Activated CD4-positive, alpha-beta T cell treated with anti-CD3 and anti-CD28 coated beads for 48 hours (primary cell): ENCODE measurements at regions not wholly inside any gene's neighbourhood (a gene's known extent, or its start where the extent isn't known, plus 50 kb on each side); places are given as distances from the start of the nearest gene placed in this dataset.
A peak's percentile ranks its signal among the peaks of the same experiment; 100 is the strongest.

ENCODE experiments used
- DNase-seq: peaks from one replicate; pipeline ENCODE4 v3.0.0-alpha.2; 2020

DNA sequence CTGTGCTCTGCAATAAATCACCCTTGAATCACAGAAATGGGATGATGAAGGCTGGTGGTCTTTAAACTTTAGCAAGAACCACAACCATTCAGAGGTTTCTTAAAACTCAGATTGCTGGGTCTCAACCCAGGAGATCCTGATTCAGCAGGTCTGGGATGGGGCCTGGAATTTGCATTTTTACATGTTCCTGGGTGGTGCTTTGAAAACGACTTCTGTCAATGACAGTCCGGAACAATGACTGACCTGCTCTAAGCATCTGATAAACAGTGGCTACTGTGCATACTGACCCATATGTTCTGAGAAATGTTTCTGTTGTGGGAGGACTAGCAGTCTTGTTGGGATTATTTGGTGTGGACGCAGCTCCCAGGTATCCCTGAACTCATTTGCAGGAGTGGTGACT is 92.7 kb downstream of the GADD45G start:
- no peak for DNase-seq

DNA sequence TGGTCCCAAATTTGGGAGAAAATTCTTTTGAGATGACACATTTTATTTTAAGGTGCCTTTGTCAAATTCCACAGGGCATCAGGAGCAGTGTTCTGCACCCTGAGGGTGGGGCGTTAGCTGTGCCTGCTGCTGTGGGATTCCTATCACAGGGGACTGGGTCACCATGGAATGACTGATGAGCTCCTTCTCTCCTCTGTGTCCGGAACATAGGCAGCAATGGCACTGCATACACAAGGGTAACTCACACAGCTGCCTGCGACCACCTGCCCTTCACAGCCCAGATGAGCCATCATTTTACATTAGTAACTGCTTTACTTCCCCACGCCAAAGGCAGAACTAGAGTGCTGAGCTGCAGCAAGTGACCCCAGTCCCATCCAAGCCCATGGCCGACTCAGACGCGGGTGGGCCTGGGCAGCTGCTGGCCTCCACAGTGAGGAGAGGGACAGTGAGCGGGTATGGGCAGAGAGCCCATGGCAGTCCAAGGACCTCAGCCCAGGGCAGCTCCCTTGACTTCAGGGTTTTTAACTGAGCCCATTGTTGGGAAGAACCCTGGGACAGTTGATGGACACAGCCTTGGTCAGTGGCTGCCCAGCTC is 93.7 kb downstream of the GADD45G start:
- no peak for DNase-seq

DNA sequence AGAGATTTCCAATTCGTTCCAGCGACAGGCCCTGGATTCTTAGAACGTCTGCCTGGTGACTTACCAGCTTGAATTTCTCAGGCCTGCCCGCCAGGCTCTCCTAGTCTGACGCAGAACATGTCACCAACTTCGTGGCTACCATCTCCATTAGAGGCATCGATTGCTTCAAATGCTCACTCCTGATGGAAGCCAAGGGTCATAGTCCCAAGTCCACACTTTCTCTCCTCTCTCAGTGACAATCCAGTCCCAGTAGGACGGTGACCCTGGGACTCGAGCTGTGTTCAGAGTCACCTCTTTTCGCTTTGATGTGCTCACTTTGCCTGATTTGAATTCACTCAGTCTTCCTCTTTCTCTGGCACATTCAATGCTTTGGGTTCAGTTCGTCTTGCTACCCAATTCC is 94.8 kb downstream of the GADD45G start:
- DNase-seq = no peak

DNA sequence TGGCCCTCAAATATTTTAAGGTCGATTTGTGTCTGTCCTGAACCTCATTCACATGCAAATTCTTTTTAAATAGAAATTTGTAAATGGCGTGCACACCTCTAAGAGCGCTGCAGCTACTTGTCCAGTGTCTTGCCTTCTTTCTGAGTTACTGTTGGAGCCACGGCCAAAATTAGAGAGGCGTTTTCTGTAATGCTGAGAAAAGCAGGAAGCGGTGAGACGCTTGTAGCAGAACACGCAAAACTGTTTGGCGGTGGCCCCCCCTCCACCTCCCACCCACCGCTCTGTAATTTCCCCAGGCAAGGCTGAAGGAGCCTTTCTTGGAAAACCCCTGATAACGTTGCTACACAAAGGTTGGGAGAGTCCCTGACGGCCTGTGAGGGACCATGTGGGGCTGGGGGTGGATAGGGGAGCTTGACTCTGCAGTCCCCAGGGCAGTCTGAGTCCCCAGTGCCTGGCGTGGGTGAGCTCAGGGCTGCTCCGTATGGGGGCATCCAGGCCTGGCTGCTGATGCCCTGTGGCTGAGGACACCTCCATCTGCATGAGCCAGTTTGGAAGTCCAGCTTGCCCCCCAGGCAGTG is 96.5 kb downstream of the GADD45G start:
- DNase-seq = peak; percentile 81

DNA sequence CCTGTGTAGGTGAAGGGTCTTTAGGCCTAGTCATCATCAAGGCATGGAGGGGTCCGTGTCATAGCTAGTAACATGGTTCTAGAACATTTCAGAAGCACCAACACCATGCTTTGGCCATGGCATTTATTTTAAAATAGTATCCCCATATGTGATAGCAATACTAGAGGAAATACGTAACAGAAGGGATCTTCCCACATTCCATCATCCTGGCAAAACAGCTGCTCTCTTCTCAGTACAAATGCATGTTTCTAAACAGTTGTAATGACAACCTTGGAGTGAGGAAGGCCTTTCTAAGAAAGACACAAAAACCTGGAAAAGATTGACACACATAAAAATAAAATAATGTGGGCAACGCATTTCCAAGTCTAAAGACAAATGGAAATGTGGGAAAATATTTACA is 97.6 kb downstream of the GADD45G start:
- DNase-seq = no peak

DNA sequence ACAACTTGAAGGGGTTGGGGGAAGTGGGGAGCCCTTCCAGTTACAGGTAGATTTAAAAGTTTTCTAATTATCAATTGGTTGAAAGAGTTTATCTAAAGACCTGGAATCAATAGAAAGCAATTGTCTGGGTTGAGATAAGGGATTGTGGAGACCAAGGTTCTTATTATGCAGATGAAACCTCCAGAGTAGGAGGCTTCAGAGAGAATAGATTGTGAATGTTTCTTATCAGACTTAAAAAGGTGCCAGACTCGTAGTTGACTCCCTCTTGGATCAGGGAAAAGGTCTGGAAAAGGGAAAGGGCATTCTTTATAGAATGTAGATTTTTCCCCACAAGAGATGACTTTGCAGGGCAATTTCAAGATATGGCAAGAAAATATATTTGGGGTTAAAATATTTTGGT is 100.8 kb downstream of the GADD45G start:
- DNase-seq = no peak

DNA sequence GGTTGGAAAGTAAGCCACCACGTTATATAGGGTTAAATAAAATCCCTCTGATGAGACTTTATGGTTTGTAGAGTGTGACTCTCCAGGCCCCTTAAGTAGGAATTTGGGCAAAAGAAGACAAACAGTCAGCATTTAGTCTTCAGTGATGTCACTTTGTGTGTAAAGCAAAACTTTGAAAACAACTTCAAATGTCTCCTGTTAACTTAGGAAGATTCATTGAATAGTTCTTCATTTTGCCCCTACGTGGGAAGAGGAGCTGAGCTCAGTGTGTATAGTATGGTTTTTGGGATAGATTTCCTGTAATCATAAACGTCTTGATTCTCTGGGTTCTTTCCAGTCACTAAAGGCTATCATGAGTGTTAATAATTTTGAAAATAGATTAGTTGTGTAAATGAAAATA is 101.3 kb downstream of the GADD45G start:
- DNase-seq = no peak

DNA sequence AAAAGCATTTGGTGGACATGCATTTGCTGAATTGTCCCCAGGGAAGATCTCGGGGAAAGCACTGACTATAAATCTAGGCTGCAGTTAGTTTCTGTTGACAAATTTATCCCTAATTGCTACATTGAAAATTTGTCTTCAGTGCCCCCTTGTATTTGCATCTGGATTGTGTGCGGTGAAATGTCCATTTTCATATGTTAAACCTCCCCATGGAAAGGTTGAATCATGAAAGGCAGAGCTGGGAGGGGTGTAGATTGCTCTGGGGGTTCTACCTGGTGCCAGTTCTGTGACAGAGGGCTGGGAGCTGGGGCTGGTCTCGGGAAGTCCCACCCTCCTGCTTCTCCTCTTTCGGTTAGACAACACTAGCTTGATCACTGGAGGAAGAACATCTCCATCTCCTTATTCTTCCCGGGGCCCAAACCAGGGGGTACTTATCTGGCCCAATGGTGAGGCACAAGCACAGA is 101.9 kb downstream of the GADD45G start:
- no peak for DNase-seq

DNA sequence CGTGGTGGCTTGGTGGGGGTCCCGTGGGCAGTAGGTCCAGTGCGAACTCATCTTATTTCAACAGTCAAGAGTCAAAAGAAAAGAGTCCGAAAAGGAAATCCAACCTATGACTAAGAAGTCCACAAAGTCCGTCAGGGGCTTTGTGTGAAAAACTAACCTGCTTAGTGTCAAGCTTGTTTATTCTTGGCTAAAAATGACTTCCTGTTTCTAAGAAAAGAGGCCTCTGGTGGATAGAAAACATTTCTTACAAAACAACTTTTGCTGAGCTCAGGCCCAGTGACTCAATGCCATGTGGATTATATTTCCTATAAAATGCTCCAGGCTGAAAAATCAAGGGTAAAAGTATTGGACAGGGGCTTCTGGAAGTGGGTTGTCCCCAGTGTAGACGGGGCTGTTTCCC is 105.9 kb downstream of the GADD45G start:
- no peak for DNase-seq

DNA sequence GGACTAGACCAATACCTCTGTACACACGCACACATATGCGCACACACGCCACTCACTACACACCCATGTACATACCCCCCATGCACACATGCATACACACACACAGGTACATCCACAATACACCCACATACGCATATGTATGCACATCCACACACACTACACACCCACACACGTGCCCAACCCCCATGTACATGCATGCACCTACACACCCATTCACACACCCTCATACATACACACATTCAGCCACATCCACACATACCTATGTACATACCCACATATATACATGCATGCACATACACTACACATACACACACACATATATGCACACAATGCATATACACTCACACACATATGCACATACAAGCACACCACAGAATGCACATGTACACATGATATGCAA is 107.1 kb downstream of the GADD45G start:
- DNase-seq = no peak

DNA sequence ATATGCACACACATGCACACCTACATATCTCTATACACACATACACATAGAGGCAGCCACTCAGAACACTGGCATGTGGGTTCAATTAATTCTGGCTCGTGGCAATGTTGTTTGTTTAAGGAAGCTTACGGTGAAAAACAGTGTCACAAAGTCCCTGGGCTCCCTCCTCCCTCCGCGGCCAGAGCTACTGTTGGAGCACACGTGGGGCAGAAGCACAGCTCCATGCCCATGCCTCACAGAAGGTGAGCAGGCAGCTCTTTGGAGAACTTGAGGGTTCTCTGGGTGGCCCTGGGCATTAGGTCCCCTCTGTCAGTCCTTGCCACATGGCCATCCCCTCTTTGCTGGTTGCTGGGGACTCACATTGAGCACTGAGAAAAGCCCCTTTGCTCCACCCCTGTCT is 107.5 kb downstream of the GADD45G start:
- no peak for DNase-seq

DNA sequence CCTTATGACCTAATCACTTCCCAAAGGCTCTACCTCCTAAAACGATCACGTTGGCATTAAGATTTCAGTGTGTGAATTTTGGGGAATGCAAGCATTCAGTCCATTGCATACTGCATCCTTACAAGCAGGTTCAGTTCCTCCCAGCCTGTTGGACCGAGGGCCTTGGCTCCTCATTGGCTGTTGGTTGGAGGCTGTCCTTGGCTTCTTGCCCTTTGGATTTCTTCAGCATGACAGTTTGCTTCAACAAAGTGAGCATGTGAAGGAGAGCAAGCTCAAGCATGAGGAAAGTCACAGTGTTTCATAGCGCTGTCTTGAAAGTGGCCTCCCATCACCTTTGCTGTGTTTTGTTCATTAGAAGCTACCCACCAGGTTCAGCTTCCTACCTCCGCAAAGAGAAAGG is 109.5 kb downstream of the GADD45G start:
- no peak for DNase-seq

DNA sequence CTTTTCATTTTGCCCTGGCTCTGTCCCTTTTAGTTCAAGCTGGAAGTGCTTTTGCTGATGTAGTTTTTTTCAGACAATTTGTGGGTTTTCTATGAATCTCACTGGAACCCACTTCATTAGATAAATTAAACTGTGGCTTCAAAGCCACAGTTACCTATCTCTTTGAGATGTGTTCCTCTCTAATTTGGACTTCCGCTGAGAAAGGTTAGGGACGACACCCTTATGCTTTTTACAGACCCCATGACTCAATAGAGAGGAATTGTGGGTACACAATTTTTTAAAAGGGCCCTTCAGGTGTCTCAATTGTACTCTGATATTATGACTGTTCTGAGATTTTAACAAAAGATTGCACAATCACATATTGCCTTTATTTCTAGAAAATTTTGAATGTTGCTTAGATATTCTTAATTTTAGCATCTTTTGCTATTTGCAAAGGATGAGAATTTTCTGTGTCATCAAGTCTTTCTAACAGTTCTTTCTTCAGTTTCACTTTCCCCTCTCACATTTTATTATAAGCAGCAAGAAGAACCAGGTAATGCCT is 110.6 kb downstream of the GADD45G start:
- DNase-seq = no peak

DNA sequence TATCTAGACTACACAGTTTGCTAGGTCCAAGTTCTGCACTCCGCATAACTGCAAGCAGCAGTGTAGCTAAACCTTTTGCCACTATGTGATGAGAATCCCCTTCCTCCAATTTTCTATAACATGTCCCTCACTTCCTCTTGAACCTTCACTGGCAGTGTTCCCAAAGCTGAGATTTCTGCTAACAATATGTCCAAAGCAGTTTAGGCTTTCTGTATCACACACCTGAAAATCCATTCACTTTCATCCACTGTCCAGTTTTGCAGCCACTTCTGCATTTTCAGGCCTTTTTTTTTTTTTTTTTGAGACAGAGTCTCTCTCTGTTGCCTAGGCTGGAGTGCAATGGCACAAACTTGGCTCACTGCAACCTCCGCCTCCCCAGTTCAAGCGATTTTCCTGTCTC is 111.1 kb downstream of the GADD45G start:
- no peak for DNase-seq

DNA sequence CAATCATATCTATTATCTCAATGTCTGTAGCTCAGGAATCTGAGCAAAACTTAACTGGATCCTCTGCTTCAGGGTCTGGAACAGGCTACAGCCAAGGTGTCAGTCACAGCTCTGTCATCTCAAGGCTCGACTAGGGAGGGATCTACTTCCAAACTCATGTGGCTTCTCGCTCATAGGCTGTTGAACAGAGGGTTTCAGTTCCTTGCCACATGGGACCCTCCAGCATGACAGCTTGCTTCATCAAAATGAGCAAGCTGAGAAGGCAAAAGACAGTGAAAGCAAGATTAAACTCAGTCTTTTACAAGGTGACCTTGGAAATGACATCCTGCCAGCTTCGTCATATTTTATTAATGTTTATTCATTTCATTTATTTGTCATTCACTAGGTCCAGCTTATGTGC is 111.7 kb downstream of the GADD45G start:
- no peak for DNase-seq

DNA sequence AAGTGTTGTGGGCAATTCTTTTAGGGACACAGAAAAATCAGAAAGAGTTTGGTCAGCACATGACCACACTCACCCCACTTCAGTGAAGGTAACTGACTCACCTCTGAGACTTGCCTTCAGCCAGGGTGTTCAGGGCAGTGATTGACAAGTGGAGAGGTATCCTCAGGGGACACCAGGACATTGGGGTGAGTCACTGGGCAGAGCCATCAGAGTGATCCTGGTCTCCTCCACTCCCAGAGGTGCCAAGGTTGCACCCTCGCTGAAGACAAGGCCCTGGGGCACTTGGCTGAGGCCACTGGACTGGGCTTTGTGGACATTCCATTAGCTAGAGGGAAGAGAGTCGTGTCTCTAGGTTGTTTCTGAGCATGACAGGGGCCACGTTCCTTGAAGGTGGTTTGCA is 113.4 kb downstream of the GADD45G start:
- DNase-seq = no peak

DNA sequence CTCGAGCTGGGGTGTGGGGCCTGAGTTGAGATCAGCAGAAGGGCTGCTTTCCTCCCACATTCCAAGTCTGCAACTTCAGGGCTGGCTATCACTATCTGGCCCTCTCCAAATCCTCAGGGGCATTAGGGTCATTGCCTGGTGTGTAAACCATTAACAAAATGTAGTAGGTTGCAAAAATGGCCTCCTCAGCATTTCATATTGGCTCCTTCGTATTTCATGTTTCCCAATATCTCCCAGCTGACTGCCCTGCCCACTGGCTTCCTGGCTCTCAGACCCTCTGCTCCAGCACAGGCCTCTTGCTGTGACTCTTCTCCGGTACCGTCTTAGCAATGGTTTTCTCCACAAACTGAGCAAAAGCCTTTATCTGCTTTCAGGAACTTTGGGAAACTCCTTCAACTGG is 113.8 kb downstream of the GADD45G start:
- DNase-seq = no peak

DNA sequence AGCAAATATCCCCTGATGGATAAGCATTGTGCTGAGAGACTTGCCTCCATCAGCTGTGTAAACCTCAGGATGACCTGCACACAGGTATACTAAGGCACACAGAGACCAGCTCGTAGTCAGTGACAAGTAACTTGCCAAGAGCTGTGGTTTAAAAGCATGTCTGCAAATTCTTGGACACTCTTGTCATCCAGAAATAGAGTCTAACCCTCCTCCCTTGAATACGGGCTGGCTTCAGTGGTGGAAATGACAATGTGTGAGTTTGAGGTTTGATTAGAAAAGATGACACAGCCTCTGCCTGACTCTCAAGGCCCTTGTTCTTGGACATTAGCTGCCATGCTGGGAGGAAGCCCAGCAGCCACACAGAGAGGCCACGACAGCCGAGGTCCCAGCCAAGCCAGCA is 114.4 kb downstream of the GADD45G start:
- DNase-seq = no peak

DNA sequence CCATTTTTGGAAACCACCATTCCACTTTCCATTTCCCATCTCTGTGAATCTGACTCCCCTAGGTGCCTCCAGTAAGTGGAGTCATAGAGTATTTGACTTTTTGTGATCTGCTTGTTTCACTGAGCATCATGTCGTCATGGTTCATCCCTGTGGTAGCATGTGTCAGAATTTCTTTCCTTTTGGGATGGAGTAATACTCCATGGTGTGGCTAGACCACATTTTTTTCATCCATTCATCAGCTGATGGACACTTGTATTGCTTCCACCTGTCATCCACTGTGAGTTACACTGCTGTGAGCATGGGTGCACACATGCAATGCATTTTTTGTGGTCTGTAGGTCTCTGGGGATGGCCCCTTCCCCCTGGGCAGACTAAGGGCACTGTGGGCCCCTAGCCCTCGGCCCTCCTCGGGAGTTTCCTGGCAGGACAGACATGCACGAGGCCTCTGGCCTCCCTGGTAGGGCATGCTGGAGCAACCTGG is 115.9 kb downstream of the GADD45G start:
- DNase-seq = no peak

DNA sequence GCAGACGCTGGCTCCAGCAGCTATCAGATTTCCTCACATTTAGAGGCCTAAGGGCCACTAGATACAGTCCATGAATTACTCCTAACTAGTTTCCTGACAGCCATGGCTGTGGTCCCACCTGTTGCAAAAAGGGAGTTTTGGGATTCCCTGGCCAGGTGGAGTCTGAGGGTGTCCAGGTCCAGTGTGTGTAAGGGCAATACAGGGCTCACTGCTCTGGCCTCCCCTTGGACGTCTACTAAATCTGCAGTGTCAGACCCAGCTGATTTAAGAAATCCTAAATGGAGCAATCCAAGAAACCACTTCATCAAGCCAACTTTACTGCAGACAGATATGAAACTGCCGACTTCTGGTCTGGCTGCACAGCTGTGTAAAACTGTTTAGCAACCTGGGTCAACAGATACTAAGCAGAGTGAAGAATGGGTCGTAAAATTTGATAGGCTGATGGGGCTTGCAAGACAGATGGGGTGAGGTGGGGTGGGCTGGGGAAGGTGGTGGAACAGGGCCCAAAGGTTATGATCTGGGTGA is 116.4 kb downstream of the GADD45G start:
- DNase-seq = no peak

DNA sequence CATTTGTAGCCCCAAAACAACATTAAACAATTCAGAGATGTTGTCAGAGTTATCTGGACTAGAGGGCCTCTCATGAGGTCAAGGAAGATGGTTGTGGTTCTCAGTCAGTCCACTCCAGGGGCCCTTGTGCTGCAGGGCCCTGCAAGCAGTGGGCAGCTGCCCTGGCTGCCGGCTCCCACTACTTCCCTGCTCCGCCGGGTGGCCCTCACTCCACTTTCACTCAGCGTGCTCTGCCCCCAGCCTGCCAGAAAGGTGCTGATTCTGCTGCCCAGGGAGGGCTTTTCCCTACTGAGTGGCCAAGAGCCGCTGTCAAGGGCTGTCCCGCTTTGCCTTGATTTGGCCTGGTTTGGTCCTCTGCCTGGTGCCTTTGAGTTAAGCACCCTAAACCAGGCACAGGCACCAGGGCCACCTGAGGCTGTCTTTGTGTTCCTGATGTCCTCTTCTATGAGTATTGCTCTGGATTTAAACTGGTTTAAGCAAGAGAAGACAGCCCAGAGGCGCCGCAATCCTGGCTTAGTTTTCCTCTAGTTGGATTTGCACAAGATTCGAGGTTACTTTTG is 117.2 kb downstream of the GADD45G start:
- DNase-seq = no peak

DNA sequence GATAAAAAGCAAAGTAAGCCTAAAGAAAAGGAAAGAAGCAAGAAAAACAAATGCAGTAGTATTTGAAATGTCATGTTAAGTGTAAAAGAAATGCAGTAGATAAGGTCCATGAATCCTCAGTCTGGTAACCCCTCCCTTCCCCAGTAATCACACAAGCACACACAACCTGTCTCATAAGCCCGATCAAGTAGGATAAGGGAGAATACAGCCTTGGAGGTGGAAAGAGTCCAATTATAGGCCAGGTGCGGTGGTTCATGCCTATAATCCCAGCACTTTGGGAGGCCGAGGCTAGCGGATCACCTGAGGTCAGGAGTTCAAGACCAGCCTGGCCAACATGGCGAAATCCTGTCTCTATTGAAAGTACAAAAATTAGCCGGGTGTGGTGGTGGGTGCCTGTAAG is 117.9 kb downstream of the GADD45G start:
- DNase-seq = no peak

DNA sequence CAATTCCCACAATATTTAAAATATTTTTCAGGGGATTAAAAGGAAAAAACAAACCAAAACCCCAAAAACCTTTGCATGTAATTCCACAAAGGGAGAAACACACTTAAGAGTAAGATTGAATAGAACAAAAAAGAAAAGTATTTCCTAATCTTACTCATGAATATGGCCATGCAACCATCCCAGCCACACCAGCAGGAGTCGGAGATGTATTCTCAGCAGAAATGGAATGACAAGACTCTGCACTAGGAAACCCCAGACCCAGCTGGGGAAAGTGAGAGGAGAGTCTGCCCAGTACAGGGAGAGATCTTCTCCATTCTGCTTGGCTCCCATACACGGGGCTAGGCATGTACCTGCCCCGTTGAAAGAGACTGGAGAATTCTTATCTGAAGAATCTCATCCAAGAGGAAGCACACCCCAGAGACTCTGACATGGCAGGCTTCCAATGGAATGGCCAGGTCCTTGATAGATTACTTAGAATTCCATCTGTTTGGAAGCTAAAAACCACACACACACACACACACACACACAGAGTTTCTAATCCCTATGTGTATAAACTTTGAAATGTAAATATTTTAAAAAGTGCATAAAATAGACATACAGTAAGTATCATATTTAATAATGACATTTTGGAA is 118.8 kb downstream of the GADD45G start:
- no peak for DNase-seq

DNA sequence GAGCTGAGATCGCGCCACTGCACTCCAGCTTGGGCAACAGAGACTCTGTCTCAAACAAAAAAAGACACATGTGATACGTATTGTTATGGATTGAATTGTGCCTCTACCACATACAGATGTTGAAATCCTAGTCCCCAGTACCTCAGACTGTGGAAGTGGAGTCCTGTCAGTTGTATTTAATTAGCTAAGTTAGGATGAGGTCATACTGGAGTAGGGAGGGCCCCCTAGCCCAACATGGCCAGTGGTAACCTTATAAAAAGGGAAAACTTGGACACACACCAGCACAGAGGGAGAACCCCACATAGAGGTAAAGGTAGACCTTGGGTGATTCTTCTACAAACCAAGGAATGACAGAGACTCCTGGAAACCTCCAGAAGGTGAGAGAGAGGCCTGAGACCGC is 119.8 kb downstream of the GADD45G start:
- no peak for DNase-seq
